Activated CD8-positive, alpha-beta T cell treated with anti-CD3 and anti-CD28 coated beads, Interleukin-2, amount 10 ng/mL, durations not matched to agents 7 days and 5 days (primary cell): ENCODE measurements at regions not wholly inside any gene's neighbourhood (a gene's known extent, or its start where the extent isn't known, plus 50 kb on each side); places are given as distances from the start of the nearest gene placed in this dataset.

Experiments
- ATAC-seq: fragments of 150-1000 bp; cut with Tn5 transposase; one replicate; pipeline ENCODE4 v1.10.0; 2021; ENCODE audit warnings: moderate library complexity
- CTCF ChIA-PET: fragments of 350-600 bp; sonication (Branson Sonifier 250); formaldehyde crosslinking; loops from one replicate; lab custom pipeline; 2021; ENCODE audit warnings: antibody characterized with exemption; lab: Charles Lee
- POLR2A ChIA-PET: fragments of 350-600 bp; sonication (Branson Sonifier 250); formaldehyde crosslinking; loops from one replicate; lab custom pipeline; 2021; ENCODE audit warnings: antibody characterized with exemption; lab: Charles Lee
- DNase-seq: peaks from one replicate; pipeline ENCODE4 v3.0.0-alpha.2; 2020
- H3K27ac Mint-ChIP-seq: one replicate; pipeline ENCODE4 v1.8.0; 2021; ENCODE audit warnings: mild to moderate bottlenecking, mixed read lengths
- H3K27me3 Mint-ChIP-seq: one replicate; pipeline ENCODE4 v1.8.0; 2021; ENCODE audit warnings: low read depth, mixed read lengths
- H3K36me3 Mint-ChIP-seq: one replicate; pipeline ENCODE4 v1.8.0; 2021; ENCODE audit warnings: low read depth, mixed read lengths
- H3K4me1 Mint-ChIP-seq: one replicate; pipeline ENCODE4 v1.8.0; 2021; ENCODE audit warnings: low read depth, mixed read lengths
- H3K4me3 Mint-ChIP-seq: one replicate; pipeline ENCODE4 v1.8.0; 2021; ENCODE audit warnings: mild to moderate bottlenecking, mixed read lengths
- H3K9me3 Mint-ChIP-seq: one replicate; pipeline ENCODE4 v1.8.0; 2022; ENCODE audit warnings: mixed read lengths; ENCODE audit not compliant: insufficient read depth

GRCh38 chr2:100662866-100663265 lies 100.1 kb downstream of the PDCL3 start:
- POLR2A ChIA-PET = no interaction called here
- ATAC-seq (no peak), DNase-seq (no peak)
- no peaks in the 10 kb centered on the region for H3K9me3 Mint-ChIP-seq
- no peaks in the 10 kb centered on the region for H3K36me3 Mint-ChIP-seq
- H3K4me3 Mint-ChIP-seq = no peak overlapping the region
- H3K27me3 Mint-ChIP-seq = peaks cover 6% of the 10 kb centered on the region
- H3K27ac Mint-ChIP-seq = no peak overlapping the region
- H3K4me1 Mint-ChIP-seq = no peaks in the 10 kb centered on the region
- CTCF ChIA-PET = interaction anchor here (1.0 kb wide), 1 partner anchor 282 kb away, joined by 3 read pairs; no protein-coding TSS in a partner anchor

GRCh38 chr2:100664021-100664755 lies 101.4 kb downstream of the PDCL3 start:
- H3K27ac Mint-ChIP-seq = no peak overlapping the region
- POLR2A ChIA-PET = no interaction called here
- no peak for DNase-seq
- H3K4me1 Mint-ChIP-seq = peaks cover 3% of the 10 kb centered on the region
- ATAC-seq = no peak
- no peaks in the 10 kb centered on the region for H3K9me3 Mint-ChIP-seq
- CTCF ChIA-PET = no interaction called here
- no peaks in the 10 kb centered on the region for H3K36me3 Mint-ChIP-seq
- H3K27me3 Mint-ChIP-seq = peaks cover 4% of the 10 kb centered on the region
- H3K4me3 Mint-ChIP-seq = no peak overlapping the region

DNA sequence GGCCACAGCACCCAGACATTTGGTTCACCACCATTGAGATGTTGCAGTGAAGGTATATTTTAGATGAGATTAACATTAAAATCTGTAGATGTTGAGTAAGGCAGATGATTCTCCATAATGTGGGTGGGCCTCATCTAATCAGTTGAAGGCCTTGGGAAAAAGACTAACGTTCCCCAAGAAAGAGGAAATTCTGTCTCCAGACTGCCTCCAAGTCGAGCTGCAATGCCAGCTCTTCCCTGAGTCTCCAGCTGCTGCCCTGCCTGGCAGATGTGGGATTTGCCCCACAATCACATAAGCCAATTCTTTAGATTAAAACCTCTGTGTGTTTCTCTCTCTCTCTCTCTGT lies 101.9 kb downstream of the PDCL3 start:
- no peaks in the 10 kb centered on the region for H3K36me3 Mint-ChIP-seq
- peaks cover 2% of the 10 kb centered on the region for H3K27me3 Mint-ChIP-seq
- no peak overlapping the region for H3K4me3 Mint-ChIP-seq

DNA sequence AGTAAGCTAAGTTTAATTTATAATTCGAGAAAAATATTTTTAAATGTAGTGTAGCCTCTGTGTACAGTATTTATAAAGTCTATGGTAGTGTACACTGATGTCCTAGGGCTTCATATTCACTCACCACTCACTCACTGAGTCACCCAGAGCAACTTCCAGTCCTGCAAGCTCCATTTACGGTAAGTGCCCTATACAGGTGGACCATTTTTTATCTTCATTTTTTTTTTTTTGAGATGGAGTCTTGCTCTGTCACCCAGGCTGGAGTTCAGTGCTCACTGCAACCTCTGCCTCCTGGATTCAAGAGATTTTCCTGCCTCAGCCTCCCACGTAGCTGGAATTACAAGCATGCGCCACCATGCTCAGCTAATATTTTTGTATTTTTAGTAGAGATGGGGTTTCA lies 104.2 kb downstream of the PDCL3 start:
- CTCF ChIA-PET = no interaction called here
- H3K4me1 Mint-ChIP-seq = peaks cover 3% of the 10 kb centered on the region

More for the DNA sequence above, 101.9 kb downstream of the PDCL3 start:
- ATAC-seq (no peak), DNase-seq (no peak)
- CTCF ChIA-PET = no interaction called here
- Mint-ChIP-seq H3K4me1 (peaks cover 3% of the 10 kb centered on the region), H3K27ac (no peak overlapping the region), H3K9me3 (no peaks in the 10 kb centered on the region)
- POLR2A ChIA-PET = no interaction called here

DNA sequence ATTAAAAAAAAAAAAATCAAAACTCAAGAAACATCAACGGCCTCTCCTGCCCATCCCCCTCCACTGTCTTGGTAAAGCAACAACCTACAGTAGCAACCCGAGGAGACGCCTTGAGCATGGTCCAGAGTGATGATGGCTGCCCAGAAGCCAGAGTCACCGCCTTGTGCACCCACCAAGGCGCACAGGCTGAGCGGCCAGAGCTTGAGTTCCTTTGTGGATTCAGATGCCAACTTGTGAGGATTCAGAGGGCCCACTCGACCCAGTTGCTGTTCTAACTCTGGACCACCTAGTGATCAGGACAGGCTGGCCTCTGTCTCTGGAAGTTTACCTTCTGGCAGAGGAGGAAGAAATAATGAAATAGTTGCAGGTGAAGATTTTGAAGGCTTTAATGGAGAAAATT lies 105.0 kb downstream of the PDCL3 start:
- Mint-ChIP-seq H3K4me1 (peaks cover 3% of the 10 kb centered on the region), H3K27me3 (no peaks in the 10 kb centered on the region), H3K27ac (no peak overlapping the region), H3K9me3 (no peaks in the 10 kb centered on the region), H3K4me3 (no peak overlapping the region), H3K36me3 (no peaks in the 10 kb centered on the region)
- DNase-seq = no peak
- ChIA-PET POLR2A (no interaction called here), CTCF (no interaction called here)
- ATAC-seq = no peak

More for the DNA sequence above, 104.2 kb downstream of the PDCL3 start:
- Mint-ChIP-seq H3K9me3 (no peaks in the 10 kb centered on the region), H3K27me3 (no peaks in the 10 kb centered on the region), H3K4me3 (no peak overlapping the region), H3K36me3 (no peaks in the 10 kb centered on the region), H3K27ac (no peak overlapping the region)
- POLR2A ChIA-PET = no interaction called here
- ATAC-seq (no peak), DNase-seq (no peak)

GRCh38 chr2:100670232-100670631 lies 107.4 kb downstream of the PDCL3 start:
- DNase-seq (no peak), ATAC-seq (no peak)
- ChIA-PET CTCF (no interaction called here), POLR2A (no interaction called here)
- Mint-ChIP-seq H3K9me3 (no peaks in the 10 kb centered on the region), H3K4me3 (no peak overlapping the region), H3K36me3 (no peaks in the 10 kb centered on the region), H3K27me3 (no peaks in the 10 kb centered on the region), H3K27ac (no peak overlapping the region), H3K4me1 (peaks cover 3% of the 10 kb centered on the region)

GRCh38 chr2:100673115-100673514 lies 110.3 kb downstream of the PDCL3 start:
- Mint-ChIP-seq H3K27me3 (no peaks in the 10 kb centered on the region), H3K9me3 (no peaks in the 10 kb centered on the region), H3K36me3 (no peaks in the 10 kb centered on the region), H3K4me1 (peaks cover 2% of the 10 kb centered on the region), H3K4me3 (no peak overlapping the region), H3K27ac (no peak overlapping the region)
- ATAC-seq = no peak
- CTCF ChIA-PET = interaction anchor here (1.0 kb wide), 1 partner anchor 13 kb away, joined by 3 read pairs; no protein-coding TSS in a partner anchor
- no peak for DNase-seq
- POLR2A ChIA-PET = no interaction called here

DNA sequence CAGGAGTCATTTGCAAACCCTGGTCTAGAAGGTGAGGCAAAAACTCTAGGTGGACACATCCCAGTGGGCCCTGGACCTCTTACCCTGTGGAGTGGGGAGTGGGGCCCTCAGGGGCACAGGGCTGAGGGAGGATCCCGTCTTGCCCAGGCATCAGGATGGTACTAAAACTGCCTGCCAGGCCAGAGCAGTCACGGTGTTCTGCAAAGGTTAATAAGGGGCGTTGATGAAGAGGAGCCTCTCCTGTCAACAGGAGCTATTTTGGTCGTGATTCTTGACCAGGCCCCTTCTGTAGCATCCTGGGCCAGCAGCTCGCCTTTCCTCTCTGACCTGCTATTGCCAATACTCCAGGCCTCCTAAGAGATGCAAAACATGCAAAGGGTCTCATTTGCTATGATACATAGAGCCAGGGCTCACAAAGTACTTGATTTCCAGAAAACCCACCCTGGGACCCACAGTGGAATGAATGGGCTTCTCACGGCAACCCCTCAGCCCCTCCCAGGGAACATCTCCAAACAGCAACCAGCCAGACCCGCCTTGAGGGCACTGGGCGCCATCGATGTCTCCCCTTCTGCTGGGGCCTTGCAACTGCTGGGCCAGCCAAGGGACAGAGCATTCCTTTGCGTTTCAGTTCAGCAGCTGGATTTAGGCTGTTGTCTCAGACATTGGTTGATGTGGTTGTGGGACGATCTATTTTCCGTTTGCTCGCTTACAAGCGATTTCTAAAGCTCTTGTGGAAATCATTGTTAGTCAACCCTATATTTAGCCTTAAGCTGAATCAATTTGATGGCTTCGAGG lies 111.1 kb downstream of the PDCL3 start:
- no peak overlapping the region for H3K4me3 Mint-ChIP-seq
- no peak for DNase-seq
- no peaks in the 10 kb centered on the region for H3K9me3 Mint-ChIP-seq
- no peaks in the 10 kb centered on the region for H3K27me3 Mint-ChIP-seq
- H3K36me3 Mint-ChIP-seq = no peaks in the 10 kb centered on the region
- POLR2A ChIA-PET = interaction anchor here (1.0 kb wide), 1 partner anchor 12 kb away, joined by 3 read pairs; no protein-coding TSS in a partner anchor
- peaks cover 4% of the 10 kb centered on the region for H3K4me1 Mint-ChIP-seq
- CTCF ChIA-PET = interaction anchor here (1.0 kb wide), 1 partner anchor 14 kb away, joined by 3 read pairs; no protein-coding TSS in a partner anchor
- no peak for ATAC-seq
- no peak overlapping the region for H3K27ac Mint-ChIP-seq

DNA sequence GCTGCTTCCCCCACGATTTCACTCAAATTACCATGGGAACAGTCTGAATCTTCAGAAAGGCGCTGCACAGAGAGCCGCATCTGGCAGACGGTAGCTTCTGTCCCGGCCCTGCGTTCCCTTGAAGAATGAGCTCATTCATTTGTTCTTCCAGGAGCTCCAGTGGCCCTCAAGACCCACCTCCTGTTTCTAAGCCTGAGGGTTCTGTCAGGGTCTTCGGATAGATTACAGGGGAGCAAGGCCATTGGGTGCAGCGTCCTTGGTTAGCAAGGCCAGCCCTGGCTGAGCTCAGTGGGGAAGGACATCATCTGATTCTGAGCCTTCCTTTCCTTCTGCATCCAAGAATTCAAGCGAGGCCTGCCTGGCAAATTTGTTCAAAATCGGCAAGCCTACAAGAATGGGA lies 111.9 kb downstream of the PDCL3 start:
- DNase-seq (no peak), ATAC-seq (no peak)
- H3K36me3 Mint-ChIP-seq = no peaks in the 10 kb centered on the region
- no peaks in the 10 kb centered on the region for H3K9me3 Mint-ChIP-seq
- no peak overlapping the region for H3K27ac Mint-ChIP-seq
- CTCF ChIA-PET = no interaction called here
- H3K4me3 Mint-ChIP-seq = no peak overlapping the region
- H3K4me1 Mint-ChIP-seq = peaks cover 9% of the 10 kb centered on the region
- H3K27me3 Mint-ChIP-seq = no peaks in the 10 kb centered on the region
- POLR2A ChIA-PET = interaction anchor here (1.0 kb wide), 1 partner anchor 13 kb away, joined by 3 read pairs; no protein-coding TSS in a partner anchor

DNA sequence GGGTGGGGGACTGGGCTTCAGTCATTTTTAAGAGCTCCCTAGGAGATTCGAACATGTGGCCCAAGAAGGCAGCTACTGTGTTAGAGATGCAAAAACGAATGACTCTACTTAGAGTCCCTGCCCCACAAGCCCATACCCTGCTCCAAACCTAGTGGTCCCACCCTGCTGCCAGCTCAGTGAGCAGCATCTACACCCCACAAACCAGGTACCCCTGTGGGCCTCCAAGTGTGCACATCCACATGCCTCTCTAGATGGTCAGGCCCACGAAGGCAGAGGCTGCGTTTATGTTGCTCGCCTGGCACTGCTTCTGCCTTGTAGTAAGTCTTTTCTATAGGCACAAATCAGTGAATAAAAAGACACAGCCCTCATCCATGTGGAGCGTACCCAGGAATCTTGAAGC lies 112.6 kb downstream of the PDCL3 start:
- CTCF ChIA-PET = no interaction called here
- H3K27me3 Mint-ChIP-seq = no peaks in the 10 kb centered on the region
- no peak overlapping the region for H3K4me3 Mint-ChIP-seq
- POLR2A ChIA-PET = no interaction called here
- ATAC-seq (no peak), DNase-seq (no peak)
- no peak overlapping the region for H3K27ac Mint-ChIP-seq
- H3K9me3 Mint-ChIP-seq = no peaks in the 10 kb centered on the region
- peaks cover 13% of the 10 kb centered on the region for H3K4me1 Mint-ChIP-seq
- H3K36me3 Mint-ChIP-seq = no peaks in the 10 kb centered on the region

GRCh38 chr2:100675855-100676254 lies 113.1 kb downstream of the PDCL3 start:
- CTCF ChIA-PET = no interaction called here
- H3K27ac Mint-ChIP-seq = no peak overlapping the region

GRCh38 chr2:100676346-100676745 lies 113.6 kb downstream of the PDCL3 start:
- ATAC-seq = no peak
- CTCF ChIA-PET = no interaction called here

More at GRCh38 chr2:100675855-100676254, 113.1 kb downstream of the PDCL3 start:
- ATAC-seq (no peak), DNase-seq (no peak)
- peaks cover 18% of the 10 kb centered on the region for H3K4me1 Mint-ChIP-seq
- POLR2A ChIA-PET = no interaction called here
- no peaks in the 10 kb centered on the region for H3K9me3 Mint-ChIP-seq
- H3K4me3 Mint-ChIP-seq = no peak overlapping the region
- no peaks in the 10 kb centered on the region for H3K36me3 Mint-ChIP-seq
- H3K27me3 Mint-ChIP-seq = no peaks in the 10 kb centered on the region

More at GRCh38 chr2:100676346-100676745, 113.6 kb downstream of the PDCL3 start:
- no peaks in the 10 kb centered on the region for H3K27me3 Mint-ChIP-seq
- H3K27ac Mint-ChIP-seq = no peak overlapping the region
- DNase-seq = no peak
- H3K4me3 Mint-ChIP-seq = no peak overlapping the region
- H3K4me1 Mint-ChIP-seq = peaks cover 19% of the 10 kb centered on the region
- POLR2A ChIA-PET = no interaction called here
- no peaks in the 10 kb centered on the region for H3K36me3 Mint-ChIP-seq
- H3K9me3 Mint-ChIP-seq = no peaks in the 10 kb centered on the region
